Anterior cingulate cortex (tissue), 58 donors: ENCODE measurements at regions not wholly inside any gene's neighbourhood (a gene's known extent, or its start where the extent isn't known, plus 50 kb on each side); places are given as distances from the start of the nearest gene placed in this dataset.

Experiments used
- DNase-seq, 58 donors: peaks; one replicate each; lab custom pipeline; 2025; lab: John Stamatoyannopoulos, UW

DNA sequence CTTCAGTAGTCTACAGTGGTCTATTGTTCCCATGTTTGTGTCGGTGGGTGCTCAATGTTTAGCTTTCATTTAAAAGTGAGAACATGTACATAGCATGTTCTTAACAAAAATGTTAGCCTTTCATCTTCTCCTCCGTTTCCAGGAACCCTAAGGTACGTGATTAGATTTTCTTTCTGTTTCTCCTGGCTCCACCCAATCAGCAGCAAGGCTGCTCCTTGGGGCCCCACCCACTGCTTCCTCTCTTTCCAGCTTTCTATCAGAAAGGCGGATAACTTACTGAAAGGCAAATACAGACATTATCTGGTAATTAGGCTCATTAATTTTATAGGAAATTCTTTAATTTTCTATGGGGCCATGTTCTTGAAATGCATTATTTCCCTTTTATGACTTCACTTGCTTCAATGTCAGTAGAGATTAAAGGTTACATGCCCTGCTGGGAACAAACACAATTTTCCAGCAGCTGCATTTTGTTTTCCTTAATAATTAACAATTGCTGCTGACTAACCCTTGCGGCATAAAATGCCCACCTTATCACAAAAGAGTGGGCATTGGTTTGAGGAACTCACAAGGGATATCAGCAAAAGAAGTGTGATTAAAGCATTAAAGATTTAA, 324.9 kb upstream of the SNX7 start:
- DNase-seq = no peak

DNA sequence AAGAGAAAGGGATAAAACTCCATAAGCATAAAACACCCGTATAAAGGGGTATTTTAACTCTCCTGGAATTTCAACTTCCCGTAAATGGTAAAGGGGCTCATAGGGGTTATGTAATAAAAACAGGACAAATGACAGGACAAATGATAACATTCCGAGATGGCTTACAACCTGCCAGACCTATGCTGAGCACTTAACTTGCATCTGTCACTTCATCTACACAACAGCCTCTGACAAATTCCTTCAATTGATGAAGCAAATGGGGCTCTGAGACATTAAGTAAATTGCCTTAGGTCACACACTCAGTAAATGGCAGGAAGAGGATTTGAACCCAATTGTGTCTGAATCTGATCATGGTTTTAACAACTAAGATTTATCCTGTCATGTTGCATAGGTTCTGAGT, 327.6 kb upstream of the SNX7 start:
- DNase-seq = no peak

DNA sequence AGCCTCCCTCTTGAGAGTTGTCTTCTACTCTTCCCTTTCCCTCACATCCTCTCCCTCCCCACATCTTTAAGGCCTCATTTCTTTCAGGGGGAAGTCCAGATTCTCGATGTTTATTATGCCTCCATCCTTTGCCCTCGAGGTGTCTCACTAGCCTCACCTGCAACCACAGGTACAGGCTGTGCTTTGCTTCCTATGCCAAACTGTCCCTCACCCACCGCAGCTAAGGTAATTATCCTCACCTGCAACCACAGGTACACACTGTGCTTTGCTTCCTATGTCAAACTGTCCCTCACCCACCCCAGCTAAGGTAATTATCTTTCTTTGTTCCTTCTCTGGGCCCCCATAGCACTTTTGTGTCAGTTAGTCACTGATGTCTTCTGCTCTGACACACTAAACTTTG, 328.1 kb upstream of the SNX7 start:
- DNase-seq = no peak

- no peak for DNase-seq
Measured at GRCh38 chr1:98331718-98332311, 329.7 kb upstream of the SNX7 start.

DNA sequence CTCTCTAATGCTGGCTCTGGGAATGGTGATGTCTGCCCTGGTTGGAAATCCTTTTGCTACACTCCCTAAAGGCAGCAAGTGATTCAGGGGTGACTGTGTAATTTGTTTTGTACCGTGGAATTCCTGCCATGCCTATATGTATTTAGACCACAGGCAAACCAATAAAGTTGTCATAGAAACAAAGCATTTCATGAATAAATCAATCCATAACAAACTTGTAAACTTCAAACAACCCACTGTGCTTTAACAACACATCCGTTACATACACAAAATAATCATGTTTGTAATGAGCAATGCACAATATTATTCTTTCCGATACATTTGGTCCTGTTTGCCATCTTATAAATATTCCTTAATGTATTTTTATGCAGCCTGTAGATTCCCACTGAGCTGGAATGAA, 330.3 kb upstream of the SNX7 start:
- no peak for DNase-seq

- no peak for DNase-seq
Measured at GRCh38 chr1:98330224-98330623, 331.3 kb upstream of the SNX7 start.

DNA sequence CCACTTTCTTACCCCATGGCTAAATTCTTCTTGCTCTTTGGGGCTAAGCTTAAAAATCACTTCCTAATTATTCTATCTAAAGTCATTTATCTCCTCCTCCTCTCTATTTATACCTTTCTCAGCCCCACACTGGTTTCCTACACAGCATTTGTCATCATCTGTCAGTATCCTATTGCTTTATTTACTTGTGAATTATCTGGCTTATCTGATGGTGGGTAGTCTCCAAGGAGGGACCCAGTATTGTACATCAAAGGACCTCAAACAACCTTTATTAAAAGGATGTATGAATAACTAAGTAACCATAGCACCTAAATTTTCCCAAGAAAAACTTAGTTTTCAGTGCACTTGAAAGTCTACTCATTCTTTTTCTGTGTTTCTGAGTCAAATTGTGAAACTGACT, 332.7 kb upstream of the SNX7 start:
- DNase-seq = no peak

DNA sequence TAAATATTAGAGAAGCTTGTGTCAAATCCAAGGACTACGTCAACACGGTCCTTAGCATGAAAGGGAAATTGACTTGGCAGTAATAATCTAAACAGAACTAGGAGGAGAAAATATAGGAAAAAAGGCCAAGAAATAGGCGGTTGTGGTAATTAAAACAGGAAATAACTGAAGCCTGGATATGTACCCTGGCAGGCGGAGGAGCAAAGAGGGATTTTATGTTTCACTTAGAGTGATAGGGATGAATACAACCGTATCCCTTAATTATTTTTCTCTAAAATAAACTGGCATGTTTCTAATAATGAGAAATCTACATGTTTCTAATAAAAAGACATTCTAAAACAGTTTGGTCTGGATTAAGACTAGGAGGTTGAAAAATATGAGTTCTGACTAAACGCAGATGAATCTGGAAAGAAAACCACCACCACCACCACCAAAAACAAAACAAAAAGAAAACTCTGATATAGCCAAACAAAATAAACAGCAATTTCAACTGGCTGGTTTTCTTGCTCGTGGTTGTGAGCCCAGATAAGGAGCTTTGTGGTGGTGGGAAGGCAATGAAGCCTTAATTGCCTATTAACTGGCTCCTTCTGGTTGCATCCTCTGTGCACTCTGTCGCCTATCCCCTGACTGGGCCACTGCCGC, 334.2 kb upstream of the SNX7 start:
- no peak for DNase-seq

GRCh38 chr1:98325646-98326440, 335.7 kb upstream of the SNX7 start:
- peak in 2 of 58 donors; percentile 4 to 11 for DNase-seq

DNA sequence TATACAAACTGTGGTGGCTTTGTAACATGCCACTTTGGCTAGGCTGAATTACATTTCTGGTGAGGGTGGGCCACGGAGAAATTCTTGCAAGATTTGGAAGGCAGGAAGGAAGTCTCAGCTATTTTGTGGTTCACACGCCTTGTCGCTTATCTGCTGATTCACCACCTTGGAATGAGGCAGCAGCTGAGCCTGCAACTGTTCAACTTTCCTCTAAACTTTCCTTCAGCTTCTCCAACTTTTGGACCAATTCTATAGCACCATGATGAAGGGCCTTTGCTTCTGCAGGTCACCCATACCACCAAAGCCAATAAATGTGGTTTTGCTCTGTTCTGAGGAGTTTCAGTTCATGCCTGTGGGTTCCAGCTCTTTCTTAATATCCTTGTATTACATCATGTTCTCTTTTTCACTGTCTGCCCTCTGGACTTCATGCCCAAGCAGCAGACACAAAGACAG, 337.6 kb upstream of the SNX7 start:
- DNase-seq = peak in 1 of 58 donors; percentile 7

GRCh38 chr1:98323388-98323787, 338.1 kb upstream of the SNX7 start:
- no peak for DNase-seq

- no peak for DNase-seq
Measured at GRCh38 chr1:98322966-98323365, 338.6 kb upstream of the SNX7 start.

GRCh38 chr1:98322086-98322485, 339.4 kb upstream of the SNX7 start:
- no peak for DNase-seq

GRCh38 chr1:98321191-98321590, 340.3 kb upstream of the SNX7 start:
- no peak for DNase-seq

- DNase-seq = peak in 2 of 58 donors; percentile 0 to 2
Measured at GRCh38 chr1:98316286-98316905, 345.1 kb upstream of the SNX7 start.

DNA sequence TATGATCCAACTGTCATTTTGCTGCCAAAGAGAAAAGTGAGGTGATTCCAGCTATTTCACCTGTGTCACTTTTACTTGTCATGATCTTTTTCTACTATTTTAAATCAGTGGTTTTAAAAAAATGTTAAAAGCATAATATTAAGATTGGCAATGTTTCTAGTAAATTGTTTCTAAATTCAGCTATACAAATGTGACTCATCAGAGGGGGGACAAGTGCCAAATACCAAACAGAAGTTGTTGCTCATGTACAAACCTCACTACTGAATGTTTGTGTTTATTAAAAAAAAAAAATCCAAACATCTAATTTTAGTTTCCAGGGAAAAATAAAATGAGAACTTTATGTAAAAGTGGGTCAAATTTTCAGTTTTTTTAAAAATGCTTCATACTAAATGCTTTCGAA, 346.2 kb upstream of the SNX7 start:
- no peak for DNase-seq

DNA sequence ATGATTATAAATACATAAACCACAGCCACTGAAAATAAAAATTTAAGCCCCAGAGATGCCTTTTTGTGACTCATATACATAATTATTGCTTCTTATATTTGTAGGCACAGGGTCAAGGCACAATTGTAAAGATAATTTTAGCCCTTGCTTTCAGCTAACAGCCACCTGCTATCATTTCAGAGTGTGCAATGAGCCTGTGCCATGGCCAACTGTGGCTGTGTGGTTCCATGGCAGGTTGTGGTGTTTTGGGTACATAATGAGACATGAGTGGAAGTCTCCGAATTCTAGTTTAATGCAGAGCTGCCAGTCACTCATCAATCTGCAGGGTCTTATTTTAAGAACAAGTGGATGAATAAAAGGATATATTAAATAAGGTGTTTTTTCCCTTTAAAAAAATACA, 346.9 kb upstream of the SNX7 start:
- DNase-seq = no peak

DNA sequence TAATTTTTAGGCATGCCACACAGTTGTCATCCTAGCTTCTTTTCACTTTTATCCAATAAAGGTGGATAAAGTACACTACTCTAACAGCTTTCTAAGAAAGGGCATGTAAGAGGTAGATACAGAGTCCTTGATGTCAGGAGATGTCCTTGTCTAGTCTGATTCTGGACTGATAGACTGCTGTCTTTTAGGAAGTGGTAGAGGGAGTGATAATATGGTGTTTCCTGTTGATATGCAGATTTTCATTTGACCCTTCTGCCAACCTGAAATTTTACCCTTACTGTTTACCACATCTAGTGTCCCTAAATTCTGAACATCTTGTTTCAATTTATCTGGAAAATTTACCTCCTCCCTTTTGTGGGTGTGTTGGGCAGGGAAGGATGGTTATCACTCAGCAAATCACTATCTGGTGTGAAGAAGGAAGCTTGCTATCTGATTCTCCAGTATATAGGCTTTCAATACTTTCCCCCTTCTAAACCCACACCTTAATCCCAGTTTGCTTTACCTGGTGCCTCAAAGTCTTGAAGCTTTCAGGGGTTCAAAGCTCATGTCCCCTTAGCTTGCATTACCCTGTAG, 354.9 kb upstream of the SNX7 start:
- no peak for DNase-seq

DNA sequence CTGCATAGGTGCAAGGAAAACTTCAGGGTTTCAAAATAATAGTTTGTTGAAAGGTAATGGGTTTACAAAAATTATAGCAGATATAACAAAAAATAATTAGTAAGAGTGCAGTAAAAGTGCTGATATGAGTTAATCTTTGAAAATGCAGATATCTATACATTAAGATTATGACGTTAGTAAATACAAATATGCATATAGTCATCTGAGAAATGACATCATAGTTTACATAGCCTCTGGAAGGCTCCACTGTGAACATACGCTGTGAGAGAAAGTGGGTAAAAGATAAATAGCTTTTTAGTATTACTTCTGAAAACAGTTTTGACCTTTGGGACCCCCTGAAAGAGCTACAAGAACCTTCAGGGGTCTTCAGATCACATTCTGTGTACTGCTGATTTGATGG, 356.2 kb upstream of the SNX7 start:
- no peak for DNase-seq

GRCh38 chr1:98304888-98305287, 356.6 kb upstream of the SNX7 start:
- no peak for DNase-seq

DNA sequence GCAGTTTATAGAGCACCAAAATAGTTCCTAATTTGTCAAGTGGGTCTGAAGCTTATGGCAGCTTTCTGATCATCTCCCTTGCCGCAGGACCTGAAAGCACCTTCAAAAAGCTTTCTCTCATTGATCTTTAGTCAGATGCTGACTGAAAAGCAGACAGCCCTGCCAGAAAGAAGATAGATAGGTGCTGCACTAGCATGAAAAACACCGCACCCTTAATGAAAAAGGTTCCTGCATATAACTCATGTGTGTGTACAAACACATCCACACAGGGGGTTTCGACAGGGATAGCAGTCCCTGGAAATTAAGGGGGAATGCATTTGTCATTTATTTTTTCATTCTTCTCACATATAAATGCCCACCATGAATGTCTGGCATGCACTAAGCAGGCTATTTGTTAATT, 361.7 kb upstream of the SNX7 start:
- no peak for DNase-seq
